ENCODE measurements at regions not wholly inside any gene's neighbourhood (a gene's known extent, or its start where the extent isn't known, plus 50 kb on each side); places are given as distances from the start of the nearest gene placed in this dataset.

DNA sequence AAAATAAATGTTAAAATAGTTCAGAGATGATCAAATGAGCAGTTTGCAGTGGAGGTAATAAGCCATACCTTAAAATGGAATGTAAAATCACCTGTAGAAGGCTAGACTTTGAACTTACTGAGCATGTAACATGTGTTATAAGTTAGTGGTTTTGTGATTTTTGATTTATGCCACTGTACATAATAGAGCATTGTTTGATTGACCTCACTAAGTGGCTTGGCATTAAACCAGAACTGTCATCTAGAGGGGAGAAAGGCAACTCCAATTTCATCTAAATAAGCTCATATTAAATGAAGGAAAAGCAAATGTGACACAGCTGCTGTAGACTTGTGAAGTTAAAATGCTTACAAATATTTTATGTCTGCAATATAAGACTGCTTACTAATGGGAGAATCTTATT is 387.9 kb downstream of the ZIC1 start:
- Histone ChIP-seq H3K9me3 (no peaks in the 10 kb centered on the region), H3K36me3 (no peaks in the 10 kb centered on the region), H3K27me3 (no peaks in the 10 kb centered on the region), H3K4me3 (ENCODE audit: low read depth, low read length) (no peak overlapping the region), H3K4me1 (no peaks in the 10 kb centered on the region; the same call in 1 of the 2 replicates)
- no peak for DNase-seq
- TF ChIP-seq, protein P1, sequence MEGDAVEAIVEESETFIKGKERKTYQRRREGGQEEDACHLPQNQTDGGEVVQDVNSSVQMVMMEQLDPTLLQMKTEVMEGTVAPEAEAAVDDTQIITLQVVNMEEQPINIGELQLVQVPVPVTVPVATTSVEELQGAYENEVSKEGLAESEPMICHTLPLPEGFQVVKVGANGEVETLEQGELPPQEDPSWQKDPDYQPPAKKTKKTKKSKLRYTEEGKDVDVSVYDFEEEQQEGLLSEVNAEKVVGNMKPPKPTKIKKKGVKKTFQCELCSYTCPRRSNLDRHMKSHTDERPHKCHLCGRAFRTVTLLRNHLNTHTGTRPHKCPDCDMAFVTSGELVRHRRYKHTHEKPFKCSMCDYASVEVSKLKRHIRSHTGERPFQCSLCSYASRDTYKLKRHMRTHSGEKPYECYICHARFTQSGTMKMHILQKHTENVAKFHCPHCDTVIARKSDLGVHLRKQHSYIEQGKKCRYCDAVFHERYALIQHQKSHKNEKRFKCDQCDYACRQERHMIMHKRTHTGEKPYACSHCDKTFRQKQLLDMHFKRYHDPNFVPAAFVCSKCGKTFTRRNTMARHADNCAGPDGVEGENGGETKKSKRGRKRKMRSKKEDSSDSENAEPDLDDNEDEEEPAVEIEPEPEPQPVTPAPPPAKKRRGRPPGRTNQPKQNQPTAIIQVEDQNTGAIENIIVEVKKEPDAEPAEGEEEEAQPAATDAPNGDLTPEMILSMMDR (IDR thresholded peaks at IDR 0.05; ENCODE audit: low read depth, low read length) = no peak

GRCh38 chr3:147799601-147800000 is 390.4 kb downstream of the ZIC1 start:
- TF ChIP-seq, protein P1 (IDR thresholded peaks at IDR 0.05; ENCODE audit: low read depth, low read length) = no peak
- no peaks in the 10 kb centered on the region for H3K27me3 ChIP-seq
- no peaks in the 10 kb centered on the region; the same call in 1 of the 2 replicates for H3K4me1 ChIP-seq
- H3K4me3 ChIP-seq (ENCODE audit: low read depth, low read length) = no peak overlapping the region
- H3K36me3 ChIP-seq = no peaks in the 10 kb centered on the region
- H3K9me3 ChIP-seq = no peaks in the 10 kb centered on the region
- no peak for DNase-seq

DNA sequence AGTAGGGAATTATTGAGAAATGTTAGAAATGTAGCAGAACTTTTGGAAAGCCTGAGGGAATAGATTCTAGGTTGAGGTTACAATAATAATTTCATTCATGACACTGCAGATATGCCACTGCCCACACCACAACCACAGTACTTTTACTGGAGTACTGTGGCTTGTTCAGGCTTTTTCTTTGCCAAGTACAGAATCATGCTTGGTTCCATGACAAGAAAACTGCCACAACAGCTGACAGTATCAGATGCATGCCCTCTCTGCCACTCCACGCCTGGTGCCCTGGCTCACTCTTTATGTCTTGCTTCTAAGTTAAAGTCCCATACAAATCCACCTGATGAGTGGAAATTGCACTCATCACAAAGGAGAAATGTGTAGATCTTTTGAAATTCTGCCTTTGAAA is 398.6 kb downstream of the ZIC1 start:
- H3K4me3 ChIP-seq (ENCODE audit: low read depth, low read length) = no peak overlapping the region
- H3K4me1 ChIP-seq = no peaks in the 10 kb centered on the region
- no peaks in the 10 kb centered on the region for H3K27me3 ChIP-seq
- TF ChIP-seq, protein P1 (IDR thresholded peaks at IDR 0.05; ENCODE audit: low read depth, low read length) = no peak
- DNase-seq = no peak
- no peaks in the 10 kb centered on the region for H3K9me3 ChIP-seq
- H3K36me3 ChIP-seq = no peaks in the 10 kb centered on the region

DNA sequence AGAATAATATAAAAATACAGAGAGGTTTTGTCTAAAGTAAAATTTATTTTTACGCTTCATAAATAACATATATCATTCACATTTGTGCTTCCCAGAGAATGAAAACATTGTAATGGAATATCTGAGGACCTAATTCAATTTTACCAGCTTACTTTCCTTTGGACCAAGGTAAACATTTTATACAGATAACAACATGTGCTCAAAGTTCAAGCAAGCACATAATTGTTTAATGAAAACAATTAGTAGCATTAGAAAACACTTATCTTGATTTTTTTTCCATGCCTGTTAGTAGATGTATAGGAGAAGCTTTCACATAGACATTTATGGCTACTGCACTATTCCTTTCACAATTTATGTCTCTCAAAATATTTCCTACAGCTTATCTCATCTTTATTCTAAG is 400.0 kb downstream of the ZIC1 start:
- H3K4me3 ChIP-seq (ENCODE audit: low read depth, low read length) = no peak overlapping the region
- no peaks in the 10 kb centered on the region for H3K9me3 ChIP-seq
- no peaks in the 10 kb centered on the region for H3K4me1 ChIP-seq
- H3K27me3 ChIP-seq = no peaks in the 10 kb centered on the region
- no peak for DNase-seq
- TF ChIP-seq, protein P1 (IDR thresholded peaks at IDR 0.05; ENCODE audit: low read depth, low read length) = no peak
- H3K36me3 ChIP-seq = no peaks in the 10 kb centered on the region

GRCh38 chr3:147812186-147812911 is 403.2 kb downstream of the ZIC1 start:
- no peak overlapping the region for H3K4me3 ChIP-seq (ENCODE audit: low read depth, low read length)
- no peaks in the 10 kb centered on the region for H3K9me3 ChIP-seq
- H3K36me3 ChIP-seq = no peaks in the 10 kb centered on the region
- no peaks in the 10 kb centered on the region for H3K27me3 ChIP-seq
- TF ChIP-seq, protein P1 (IDR thresholded peaks at IDR 0.05; ENCODE audit: low read depth, low read length) = no peak
- DNase-seq = no peak
- H3K4me1 ChIP-seq = no peaks in the 10 kb centered on the region

- DNase-seq = no peak
- no peaks in the 10 kb centered on the region for H3K9me3 ChIP-seq
- H3K4me1 ChIP-seq = no peaks in the 10 kb centered on the region
- no peaks in the 10 kb centered on the region for H3K36me3 ChIP-seq
- TF ChIP-seq, protein P1 (IDR thresholded peaks at IDR 0.05; ENCODE audit: low read depth, low read length) = no peak
- H3K27me3 ChIP-seq = no peaks in the 10 kb centered on the region
- H3K4me3 ChIP-seq (ENCODE audit: low read depth, low read length) = no peak overlapping the region
Measured at GRCh38 chr3:147813256-147813655, 404.1 kb downstream of the ZIC1 start.
